ENCODE measurements at regions not wholly inside any gene's neighbourhood (a gene's known extent, or its start where the extent isn't known, plus 50 kb on each side); places are given as distances from the start of the nearest gene placed in this dataset.

DNA sequence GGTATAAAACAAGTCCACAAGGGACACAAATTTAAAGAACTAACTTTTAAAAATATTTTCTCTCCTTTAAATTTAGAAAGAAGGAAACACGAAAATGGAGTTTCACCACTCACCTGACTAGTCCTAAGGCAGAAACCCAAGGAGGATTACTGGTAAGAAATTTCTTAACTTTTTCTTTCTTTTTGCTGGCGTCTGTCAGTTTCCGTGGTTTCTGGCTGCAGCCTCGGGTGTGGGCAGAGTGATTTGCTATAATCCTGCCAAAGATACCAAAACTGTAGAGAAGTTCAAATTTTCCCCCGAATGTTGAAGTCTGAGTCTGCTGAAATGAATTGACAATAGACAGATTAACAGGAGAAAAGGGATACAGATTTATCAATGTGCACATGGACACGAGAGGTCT, 843.6 kb upstream of the ALCAM start (continued):
- TF ChIP-seq, protein P1, sequence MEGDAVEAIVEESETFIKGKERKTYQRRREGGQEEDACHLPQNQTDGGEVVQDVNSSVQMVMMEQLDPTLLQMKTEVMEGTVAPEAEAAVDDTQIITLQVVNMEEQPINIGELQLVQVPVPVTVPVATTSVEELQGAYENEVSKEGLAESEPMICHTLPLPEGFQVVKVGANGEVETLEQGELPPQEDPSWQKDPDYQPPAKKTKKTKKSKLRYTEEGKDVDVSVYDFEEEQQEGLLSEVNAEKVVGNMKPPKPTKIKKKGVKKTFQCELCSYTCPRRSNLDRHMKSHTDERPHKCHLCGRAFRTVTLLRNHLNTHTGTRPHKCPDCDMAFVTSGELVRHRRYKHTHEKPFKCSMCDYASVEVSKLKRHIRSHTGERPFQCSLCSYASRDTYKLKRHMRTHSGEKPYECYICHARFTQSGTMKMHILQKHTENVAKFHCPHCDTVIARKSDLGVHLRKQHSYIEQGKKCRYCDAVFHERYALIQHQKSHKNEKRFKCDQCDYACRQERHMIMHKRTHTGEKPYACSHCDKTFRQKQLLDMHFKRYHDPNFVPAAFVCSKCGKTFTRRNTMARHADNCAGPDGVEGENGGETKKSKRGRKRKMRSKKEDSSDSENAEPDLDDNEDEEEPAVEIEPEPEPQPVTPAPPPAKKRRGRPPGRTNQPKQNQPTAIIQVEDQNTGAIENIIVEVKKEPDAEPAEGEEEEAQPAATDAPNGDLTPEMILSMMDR (IDR thresholded peaks at IDR 0.05; ENCODE audit: control extremely low read depth in 1 of 3, insufficient read depth in 1 of 3, low read depth in 1 of 3, low read length in 3 of 3): no peak
